GM12878 (cell line): ENCODE measurements at regions not wholly inside any gene's neighbourhood (a gene's known extent, or its start where the extent isn't known, plus 50 kb on each side); places are given as distances from the start of the nearest gene placed in this dataset.

Experiments
- CREM ChIP-seq: IDR thresholded peaks from 2 replicates; pipeline ENCODE4 v1.6.1; 2014; ENCODE audit warnings: antibody characterized with exemption, low read depth
- IKZF1 ChIP-seq: fragments of 450-650 bp; conservative IDR thresholded peaks from 2 replicates; pipeline ENCODE4 v1.6.1; 2017; ENCODE audit warnings: antibody characterized with exemption, mild to moderate bottlenecking
- MEF2B ChIP-seq: fragments of 450-650 bp; IDR thresholded peaks from 2 replicates; pipeline ENCODE4 v1.6.1; 2018; ENCODE audit warnings: mild to moderate bottlenecking, moderate library complexity; ENCODE audit not compliant: partially characterized antibody, poor library complexity, severe bottlenecking
- MTA2 ChIP-seq: fragments of 450-650 bp; IDR thresholded peaks from 2 replicates; pipeline ENCODE4 v1.6.1; 2016; ENCODE audit warnings: low read depth, mild to moderate bottlenecking, moderate library complexity
- PAX8 ChIP-seq: fragments of 450-650 bp; IDR thresholded peaks from 2 replicates; pipeline ENCODE4 v1.6.1; 2017; ENCODE audit warnings: mild to moderate bottlenecking, moderate library complexity
- POLR2AphosphoS5 ChIP-seq: IDR thresholded peaks from 2 replicates; pipeline ENCODE4 v1.6.1; 2011; ENCODE audit warnings: mild to moderate bottlenecking, low read length, inconsistent platforms
- RAD21 ChIP-seq: IDR thresholded peaks from 2 replicates; pipeline ENCODE4 v1.6.1; 2011; ENCODE audit warnings: mild to moderate bottlenecking, low read depth, low read length, moderate library complexity; ENCODE audit not compliant: insufficient read depth
- SP1 ChIP-seq: IDR thresholded peaks from one replicate; pipeline ENCODE4 v1.6.1; 2011; ENCODE audit warnings: low read depth, low read length
- SRF ChIP-seq, 2 experiments: IDR thresholded peaks; 2 replicates each; pipeline ENCODE4 v1.6.1; 2011; ENCODE audit warnings: low read depth in 2 of 2, low read length in 2 of 2, mild to moderate bottlenecking in 1 of 2, moderate library complexity in 1 of 2
- TF ChIP-seq, protein P1 (sequence below): IDR thresholded peaks from 2 replicates; pipeline ENCODE4 v1.6.1; 2012; ENCODE audit warnings: low read length, inconsistent platforms
- TF ChIP-seq, protein P2 (sequence below): fragments of 450-650 bp; IDR thresholded peaks from 2 replicates; pipeline ENCODE4 v1.6.1; 2017; ENCODE audit warnings: mild to moderate bottlenecking, low read depth, inconsistent platforms; ENCODE audit not compliant: poor library complexity, severe bottlenecking
- TF ChIP-seq, protein P3 (sequence below): IDR thresholded peaks from 2 replicates; pipeline ENCODE4 v1.6.1; 2012; ENCODE audit warnings: mild to moderate bottlenecking, low read depth, low read length

DNA sequence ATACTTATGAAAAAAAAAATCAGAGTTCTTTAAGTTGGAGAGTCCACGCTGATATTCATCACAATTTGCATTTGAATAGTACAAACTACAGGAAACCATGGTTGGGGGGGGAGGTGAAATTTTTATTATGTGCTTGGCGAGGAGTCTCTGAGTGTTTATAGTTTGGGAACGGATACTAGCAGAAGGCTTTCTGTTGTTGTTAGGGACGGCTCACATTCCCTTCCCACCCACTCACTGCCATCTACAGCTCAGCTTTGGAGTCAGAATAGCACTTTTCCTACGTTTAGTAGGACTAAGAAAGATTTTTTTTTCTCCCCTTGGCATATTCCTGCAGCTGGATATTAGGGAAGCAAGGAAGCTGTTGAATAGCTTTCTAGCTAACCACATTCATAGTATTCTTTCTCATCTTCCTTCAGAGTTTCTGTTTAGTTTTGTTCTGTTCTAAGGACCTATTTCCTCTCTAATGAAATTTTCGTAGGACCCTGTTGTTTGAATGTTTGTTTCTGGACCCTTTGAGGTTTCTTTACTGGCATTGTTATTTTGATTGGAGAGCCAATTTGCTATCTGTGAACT, 235.1 kb upstream of the ZNF217 start (continued):
- no peak for TF ChIP-seq SRF (IDR thresholded peaks at IDR 0.05; ENCODE audit: low read depth in 2 of 2, low read length in 2 of 2)
- peak; percentile 8; the same call in 1 of the 2 replicates for TF ChIP-seq MTA2
- TF ChIP-seq IKZF1, result peak; percentile 78
- TF ChIP-seq, protein P1, sequence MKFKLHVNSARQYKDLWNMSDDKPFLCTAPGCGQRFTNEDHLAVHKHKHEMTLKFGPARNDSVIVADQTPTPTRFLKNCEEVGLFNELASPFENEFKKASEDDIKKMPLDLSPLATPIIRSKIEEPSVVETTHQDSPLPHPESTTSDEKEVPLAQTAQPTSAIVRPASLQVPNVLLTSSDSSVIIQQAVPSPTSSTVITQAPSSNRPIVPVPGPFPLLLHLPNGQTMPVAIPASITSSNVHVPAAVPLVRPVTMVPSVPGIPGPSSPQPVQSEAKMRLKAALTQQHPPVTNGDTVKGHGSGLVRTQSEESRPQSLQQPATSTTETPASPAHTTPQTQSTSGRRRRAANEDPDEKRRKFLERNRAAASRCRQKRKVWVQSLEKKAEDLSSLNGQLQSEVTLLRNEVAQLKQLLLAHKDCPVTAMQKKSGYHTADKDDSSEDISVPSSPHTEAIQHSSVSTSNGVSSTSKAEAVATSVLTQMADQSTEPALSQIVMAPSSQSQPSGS, result no peak
- no peak for TF ChIP-seq SP1
- TF ChIP-seq PAX8, result no peak
- TF ChIP-seq, protein P2, sequence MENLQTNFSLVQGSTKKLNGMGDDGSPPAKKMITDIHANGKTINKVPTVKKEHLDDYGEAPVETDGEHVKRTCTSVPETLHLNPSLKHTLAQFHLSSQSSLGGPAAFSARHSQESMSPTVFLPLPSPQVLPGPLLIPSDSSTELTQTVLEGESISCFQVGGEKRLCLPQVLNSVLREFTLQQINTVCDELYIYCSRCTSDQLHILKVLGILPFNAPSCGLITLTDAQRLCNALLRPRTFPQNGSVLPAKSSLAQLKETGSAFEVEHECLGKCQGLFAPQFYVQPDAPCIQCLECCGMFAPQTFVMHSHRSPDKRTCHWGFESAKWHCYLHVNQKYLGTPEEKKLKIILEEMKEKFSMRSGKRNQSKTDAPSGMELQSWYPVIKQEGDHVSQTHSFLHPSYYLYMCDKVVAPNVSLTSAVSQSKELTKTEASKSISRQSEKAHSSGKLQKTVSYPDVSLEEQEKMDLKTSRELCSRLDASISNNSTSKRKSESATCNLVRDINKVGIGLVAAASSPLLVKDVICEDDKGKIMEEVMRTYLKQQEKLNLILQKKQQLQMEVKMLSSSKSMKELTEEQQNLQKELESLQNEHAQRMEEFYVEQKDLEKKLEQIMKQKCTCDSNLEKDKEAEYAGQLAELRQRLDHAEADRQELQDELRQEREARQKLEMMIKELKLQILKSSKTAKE, result no peak
- no peak for TF ChIP-seq POLR2AphosphoS5
- TF ChIP-seq MEF2B, result no peak
- TF ChIP-seq, protein P3, sequence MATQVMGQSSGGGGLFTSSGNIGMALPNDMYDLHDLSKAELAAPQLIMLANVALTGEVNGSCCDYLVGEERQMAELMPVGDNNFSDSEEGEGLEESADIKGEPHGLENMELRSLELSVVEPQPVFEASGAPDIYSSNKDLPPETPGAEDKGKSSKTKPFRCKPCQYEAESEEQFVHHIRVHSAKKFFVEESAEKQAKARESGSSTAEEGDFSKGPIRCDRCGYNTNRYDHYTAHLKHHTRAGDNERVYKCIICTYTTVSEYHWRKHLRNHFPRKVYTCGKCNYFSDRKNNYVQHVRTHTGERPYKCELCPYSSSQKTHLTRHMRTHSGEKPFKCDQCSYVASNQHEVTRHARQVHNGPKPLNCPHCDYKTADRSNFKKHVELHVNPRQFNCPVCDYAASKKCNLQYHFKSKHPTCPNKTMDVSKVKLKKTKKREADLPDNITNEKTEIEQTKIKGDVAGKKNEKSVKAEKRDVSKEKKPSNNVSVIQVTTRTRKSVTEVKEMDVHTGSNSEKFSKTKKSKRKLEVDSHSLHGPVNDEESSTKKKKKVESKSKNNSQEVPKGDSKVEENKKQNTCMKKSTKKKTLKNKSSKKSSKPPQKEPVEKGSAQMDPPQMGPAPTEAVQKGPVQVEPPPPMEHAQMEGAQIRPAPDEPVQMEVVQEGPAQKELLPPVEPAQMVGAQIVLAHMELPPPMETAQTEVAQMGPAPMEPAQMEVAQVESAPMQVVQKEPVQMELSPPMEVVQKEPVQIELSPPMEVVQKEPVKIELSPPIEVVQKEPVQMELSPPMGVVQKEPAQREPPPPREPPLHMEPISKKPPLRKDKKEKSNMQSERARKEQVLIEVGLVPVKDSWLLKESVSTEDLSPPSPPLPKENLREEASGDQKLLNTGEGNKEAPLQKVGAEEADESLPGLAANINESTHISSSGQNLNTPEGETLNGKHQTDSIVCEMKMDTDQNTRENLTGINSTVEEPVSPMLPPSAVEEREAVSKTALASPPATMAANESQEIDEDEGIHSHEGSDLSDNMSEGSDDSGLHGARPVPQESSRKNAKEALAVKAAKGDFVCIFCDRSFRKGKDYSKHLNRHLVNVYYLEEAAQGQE, result no peak
- 0 out of 2 replicates have a peak, but pooled peaks have one; percentile 1 for TF ChIP-seq RAD21
- TF ChIP-seq CREM, result no peak
